ENCODE measurements at regions not wholly inside any gene's neighbourhood (a gene's known extent, or its start where the extent isn't known, plus 50 kb on each side); places are given as distances from the start of the nearest gene placed in this dataset.

DNA sequence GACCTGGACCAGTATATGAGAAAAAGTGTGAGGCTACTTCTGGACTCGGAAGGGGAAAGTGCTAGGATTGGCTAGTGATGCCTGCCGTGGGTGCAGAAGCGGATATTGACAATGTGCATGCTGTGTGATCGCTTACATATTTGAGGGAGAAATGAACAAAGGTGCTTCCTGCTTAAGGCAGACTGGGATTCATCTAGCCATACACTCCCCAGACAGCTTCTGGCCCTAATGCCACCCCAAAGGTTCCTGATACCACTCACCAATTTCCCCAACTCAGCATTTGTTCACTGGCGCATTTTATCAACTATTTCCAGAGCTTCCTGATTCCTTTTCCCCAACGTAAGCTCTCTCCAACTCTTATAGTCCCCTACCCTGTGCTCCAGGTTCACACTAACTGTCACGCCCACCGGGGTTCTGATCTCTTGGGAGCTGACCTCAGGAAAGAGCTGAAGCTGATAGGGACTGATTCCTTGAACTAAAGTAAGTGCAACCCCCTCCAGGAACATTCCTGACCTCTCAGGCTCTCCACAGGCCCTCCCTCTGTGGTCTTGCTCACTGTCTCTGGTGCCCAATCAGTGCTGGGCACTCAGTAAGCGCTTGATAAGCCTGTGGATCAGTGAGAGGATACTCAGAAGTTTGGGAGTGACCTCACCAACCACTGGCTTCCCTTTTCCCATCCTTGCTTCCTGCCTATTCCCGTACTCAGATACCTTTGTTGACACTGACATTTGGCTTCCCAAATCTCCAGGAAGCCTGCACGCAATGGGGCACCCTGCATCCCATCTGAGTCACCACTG is 73.3 kb downstream of the MRPL14 start:
- no peak for TF ChIP-seq CTCF (IDR thresholded peaks at IDR 0.05; ENCODE audit: control insufficient read depth, insufficient read depth, low read depth, low read length, missing control alignments)
- no peak overlapping the region for H3K4me3 ChIP-seq (ENCODE audit: control insufficient read depth, low read depth, low read length)
- peak; percentile 82 for DNase-seq (ENCODE audit: low read depth)

DNA sequence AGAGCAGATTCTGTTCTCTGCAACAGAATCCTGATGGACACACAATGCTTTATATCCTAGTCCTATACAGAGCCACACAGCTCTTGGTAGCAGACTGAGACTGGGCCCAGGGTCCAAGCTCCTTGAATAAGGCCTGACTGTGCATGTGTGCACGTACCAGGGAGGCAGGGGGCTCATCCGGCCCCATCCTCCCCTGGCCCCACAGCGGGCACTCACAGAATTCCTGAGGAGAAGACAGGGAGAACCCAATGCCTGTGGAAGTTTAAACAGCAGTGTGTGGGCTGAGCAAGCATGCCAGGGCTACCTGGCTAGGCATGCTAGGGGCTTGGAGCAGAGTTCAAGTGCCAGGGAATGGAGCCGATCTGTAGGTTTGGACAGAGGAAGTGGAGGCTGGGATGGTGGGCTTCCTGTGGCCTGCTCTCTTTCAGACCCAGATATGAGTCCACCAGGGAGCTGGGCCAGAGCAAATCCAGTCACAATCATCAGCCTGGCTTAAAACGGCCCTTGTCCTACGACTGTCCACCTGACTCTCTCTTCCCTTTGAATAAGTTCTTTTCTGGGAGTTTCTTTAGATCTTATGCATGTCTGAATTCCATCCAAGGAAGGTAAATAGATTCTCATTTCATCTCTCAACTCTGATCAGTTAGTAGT is 74.0 kb downstream of the MRPL14 start:
- no peak overlapping the region for H3K4me3 ChIP-seq (ENCODE audit: control insufficient read depth, low read depth, low read length)
- no peak for TF ChIP-seq CTCF (IDR thresholded peaks at IDR 0.05; ENCODE audit: control insufficient read depth, insufficient read depth, low read depth, low read length, missing control alignments)
- no peak for DNase-seq (ENCODE audit: low read depth)

GRCh38 chr6:44052419-44053023 is 74.7 kb downstream of the MRPL14 start:
- peak; percentile 63 for DNase-seq (ENCODE audit: low read depth)
- TF ChIP-seq CTCF (IDR thresholded peaks at IDR 0.05; ENCODE audit: control insufficient read depth, insufficient read depth, low read depth, low read length, missing control alignments) = no peak
- H3K4me3 ChIP-seq (ENCODE audit: control insufficient read depth, low read depth, low read length) = no peak overlapping the region

DNA sequence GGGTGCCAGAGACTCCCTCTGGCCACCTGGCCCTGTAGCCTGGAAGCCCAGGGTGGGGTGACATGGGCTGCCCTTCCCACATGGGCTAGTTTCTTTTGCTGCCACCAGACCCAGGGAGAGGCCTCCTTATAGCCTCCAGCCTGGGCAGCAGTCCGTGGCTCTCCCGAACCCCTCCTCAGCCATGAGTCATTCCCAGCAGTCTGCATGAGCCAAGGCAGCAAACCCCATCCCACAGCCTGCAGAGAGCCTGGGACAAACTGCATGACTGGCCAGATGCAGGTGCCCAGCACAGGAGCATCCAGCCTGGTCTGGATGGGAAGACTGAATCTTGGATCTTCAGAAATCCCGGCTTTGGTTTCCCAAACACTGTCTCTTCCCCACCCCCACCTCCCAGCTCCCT is 75.7 kb downstream of the MRPL14 start:
- no peak overlapping the region for H3K4me3 ChIP-seq (ENCODE audit: control insufficient read depth, low read depth, low read length)
- no peak for DNase-seq (ENCODE audit: low read depth)
- no peak for TF ChIP-seq CTCF (IDR thresholded peaks at IDR 0.05; ENCODE audit: control insufficient read depth, insufficient read depth, low read depth, low read length, missing control alignments)

DNA sequence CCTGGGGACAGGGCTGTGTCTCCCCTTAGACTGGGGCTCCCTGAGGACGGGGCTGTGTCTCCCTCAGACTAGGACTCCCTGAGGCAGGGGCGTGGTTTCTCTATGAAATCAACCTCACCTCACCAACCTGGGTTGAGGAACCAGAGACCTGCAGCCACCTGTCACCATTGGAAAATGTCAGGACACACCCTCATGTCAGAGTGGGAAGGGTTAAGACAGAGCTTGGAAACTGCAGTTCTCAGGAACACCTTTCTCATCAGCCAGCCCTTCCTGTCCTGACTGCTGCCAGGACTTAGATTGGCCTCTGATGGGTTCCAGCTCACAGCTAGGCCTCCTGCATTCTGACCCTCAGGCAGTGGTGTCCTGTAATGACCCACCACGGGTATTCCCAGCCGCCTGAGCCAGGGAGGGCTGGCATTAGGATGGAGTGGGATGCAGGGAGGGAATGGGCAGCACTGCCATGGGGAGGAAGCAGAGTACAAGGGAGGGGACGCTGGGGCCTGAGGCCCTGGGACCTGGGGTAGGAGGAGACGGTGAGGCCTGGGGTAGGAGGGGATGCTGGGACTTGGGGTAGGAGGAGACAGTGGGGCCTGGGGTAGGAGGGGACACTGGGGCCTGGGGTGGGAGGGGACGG is 76.3 kb downstream of the MRPL14 start:
- no peak overlapping the region for H3K4me3 ChIP-seq (ENCODE audit: control insufficient read depth, low read depth, low read length)
- no peak for TF ChIP-seq CTCF (IDR thresholded peaks at IDR 0.05; ENCODE audit: control insufficient read depth, insufficient read depth, low read depth, low read length, missing control alignments)
- no peak for DNase-seq (ENCODE audit: low read depth)

GRCh38 chr6:44049989-44050871 is 77.0 kb downstream of the MRPL14 start:
- no peak for DNase-seq (ENCODE audit: low read depth)
- no peak overlapping the region for H3K4me3 ChIP-seq (ENCODE audit: control insufficient read depth, low read depth, low read length)

More at GRCh38 chr6:44049989-44050871, 77.0 kb downstream of the MRPL14 start:
- no peak for TF ChIP-seq CTCF (IDR thresholded peaks at IDR 0.05; ENCODE audit: control insufficient read depth, insufficient read depth, low read depth, low read length, missing control alignments)
